Esophagus squamous epithelium (tissue), 5 donors: ENCODE measurements at regions not wholly inside any gene's neighbourhood (a gene's known extent, or its start where the extent isn't known, plus 50 kb on each side); places are given as distances from the start of the nearest gene placed in this dataset.

Source experiments
- DNase-seq: peaks from one replicate; lab custom pipeline; 2025; lab: John Stamatoyannopoulos, UW
- H3K27ac ChIP-seq, 4 donors: fragments of 200-600 bp; sonication (generic); one replicate each; pipeline ENCODE4 v1.5.1; 2016 to 2019; ENCODE audit warnings: mild to moderate bottlenecking in 1 of 4
- H3K27me3 ChIP-seq, 4 donors: fragments of 200-600 bp; sonication (generic); 1 replicate in 3 of 4; 2 replicates in 1 of 4; pipeline versions ENCODE4 v1.5.1 to v1.6.0; 2017 to 2021; ENCODE audit warnings: antibody characterized with exemption in 1 of 4
- H3K36me3 ChIP-seq, 3 donors: fragments of 200-600 bp; sonication (generic); one replicate each; pipeline ENCODE4 v1.5.1; 2016 to 2019
- H3K4me1 ChIP-seq, 3 donors: fragments of 200-600 bp; sonication (generic); one replicate each; pipeline ENCODE4 v1.5.1; 2017 to 2019
- H3K4me3 ChIP-seq, 4 donors: fragments of 200-600 bp; sonication (generic); 1 replicate in 3 of 4; 2 replicates in 1 of 4; pipeline ENCODE4 v1.5.1; 2016 to 2019; ENCODE audit warnings: mild to moderate bottlenecking in 2 of 4, moderate library complexity in 1 of 4
- H3K9me3 ChIP-seq, 3 donors: fragments of 200-600 bp; sonication (generic); one replicate each; pipeline ENCODE4 v1.5.1; 2016 to 2019
- POLR2A ChIP-seq, 4 donors: fragments of 450-650 bp; IDR thresholded peaks; one replicate each; pipeline ENCODE4 v1.6.1; 2017; ENCODE audit warnings: antibody characterized with exemption in 4 of 4, mild to moderate bottlenecking in 4 of 4, moderate library complexity in 3 of 4
- WGBS, 2 donors: methylation state at CpG; one replicate each; pipeline ENCODE4 v1.1.5; 2018; 5-methylcytosine and 5-hydroxymethylcytosine counted together
- intact Hi-C: fragments of 100-400 bp; cut with DNase I; formaldehyde crosslinking; loops from one replicate; pipeline ENCODE4 v1.15.0; 2022
- TF ChIP-seq, protein P1 (sequence below), 6 experiments: fragments of 450-650 bp in 4 of 6; fragments of 200-600 bp in 2 of 6; sonication (generic) in 2 of 6; IDR thresholded peaks; one replicate each; pipeline ENCODE4 v1.5.1; 2016 to 2019; ENCODE audit warnings: antibody characterized with exemption in 6 of 6, mild to moderate bottlenecking in 4 of 6, moderate library complexity in 4 of 6
- donor health status: DM: yes; HTN: yes; CAD: no.

DNA sequence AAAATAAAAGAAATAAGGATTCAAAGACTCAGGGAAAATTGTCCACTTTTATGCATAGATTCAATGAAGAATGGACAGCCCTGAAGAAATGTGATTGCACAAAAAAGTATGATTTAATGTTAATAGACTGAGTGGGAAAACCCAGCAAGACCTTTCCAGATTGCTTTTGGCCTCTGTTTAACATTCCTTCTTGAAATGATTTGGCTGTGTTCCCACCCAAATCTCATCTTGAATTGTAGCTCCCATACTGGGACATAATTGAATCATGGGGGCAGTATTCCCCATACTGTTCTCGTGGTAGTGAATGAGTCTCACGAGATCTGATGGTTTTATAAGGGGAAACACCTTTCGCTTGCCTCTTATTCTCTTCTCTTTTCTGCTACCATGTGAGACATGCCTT is 1316.9 kb upstream of the SEL1L start:
- Histone ChIP-seq H3K4me1 (peaks cover 0 to 7% (median 0%) of the 10 kb centered on the region in 3 donors), H3K27me3 (no peaks in the 10 kb centered on the region), H3K36me3 (no peaks in the 10 kb centered on the region), H3K27ac (no peak overlapping the region), H3K9me3 (no peaks in the 10 kb centered on the region), H3K4me3 (no peak overlapping the region)
- DNase-seq: no peak
- TF ChIP-seq POLR2A (IDR thresholded peaks at IDR 0.05): no peak
- TF ChIP-seq, protein P1, sequence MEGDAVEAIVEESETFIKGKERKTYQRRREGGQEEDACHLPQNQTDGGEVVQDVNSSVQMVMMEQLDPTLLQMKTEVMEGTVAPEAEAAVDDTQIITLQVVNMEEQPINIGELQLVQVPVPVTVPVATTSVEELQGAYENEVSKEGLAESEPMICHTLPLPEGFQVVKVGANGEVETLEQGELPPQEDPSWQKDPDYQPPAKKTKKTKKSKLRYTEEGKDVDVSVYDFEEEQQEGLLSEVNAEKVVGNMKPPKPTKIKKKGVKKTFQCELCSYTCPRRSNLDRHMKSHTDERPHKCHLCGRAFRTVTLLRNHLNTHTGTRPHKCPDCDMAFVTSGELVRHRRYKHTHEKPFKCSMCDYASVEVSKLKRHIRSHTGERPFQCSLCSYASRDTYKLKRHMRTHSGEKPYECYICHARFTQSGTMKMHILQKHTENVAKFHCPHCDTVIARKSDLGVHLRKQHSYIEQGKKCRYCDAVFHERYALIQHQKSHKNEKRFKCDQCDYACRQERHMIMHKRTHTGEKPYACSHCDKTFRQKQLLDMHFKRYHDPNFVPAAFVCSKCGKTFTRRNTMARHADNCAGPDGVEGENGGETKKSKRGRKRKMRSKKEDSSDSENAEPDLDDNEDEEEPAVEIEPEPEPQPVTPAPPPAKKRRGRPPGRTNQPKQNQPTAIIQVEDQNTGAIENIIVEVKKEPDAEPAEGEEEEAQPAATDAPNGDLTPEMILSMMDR (IDR thresholded peaks at IDR 0.05): no peak
- intact Hi-C loops: no loop called here
- WGBS, 2 donors: 68 to 81% methylated on average over 3 of the region's 3 CpGs

GRCh38 chr14:82854131-82854530 is 1320.5 kb upstream of the SEL1L start:
- H3K27me3 ChIP-seq: no peaks in the 10 kb centered on the region
- intact Hi-C loops: no loop called here
- no peak overlapping the region for H3K4me3 ChIP-seq
- no peaks in the 10 kb centered on the region for H3K9me3 ChIP-seq
- peaks cover 0 to 18% (median 0%) of the 10 kb centered on the region in 3 donors for H3K4me1 ChIP-seq
- DNase-seq: no peak
- 77 to 96% methylated on average over 4 of the region's 4 CpGs for WGBS, 2 donors
- no peak overlapping the region for H3K27ac ChIP-seq
- TF ChIP-seq, protein P1 (IDR thresholded peaks at IDR 0.05): no peak
- TF ChIP-seq POLR2A (IDR thresholded peaks at IDR 0.05): no peak
- no peaks in the 10 kb centered on the region for H3K36me3 ChIP-seq

DNA sequence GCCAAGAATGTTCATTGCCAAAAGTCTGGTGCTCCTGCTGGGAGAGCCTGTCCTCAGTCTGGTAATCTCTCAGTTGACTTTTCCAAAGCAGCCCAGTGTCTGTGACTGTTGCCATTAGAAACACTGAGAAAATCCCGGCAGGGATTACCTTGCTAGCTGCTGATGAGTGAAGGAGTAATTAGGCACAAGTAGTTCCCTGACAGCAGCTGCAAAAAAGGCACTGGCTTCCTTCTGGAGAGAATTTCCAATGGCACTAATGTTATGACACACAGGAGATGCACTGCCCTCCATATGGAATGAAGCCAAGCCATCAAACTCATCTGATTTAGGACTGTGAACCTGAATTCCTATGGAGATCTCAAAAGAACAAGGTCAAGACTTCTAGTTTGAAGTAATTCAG is 1321.2 kb upstream of the SEL1L start:
- DNase-seq: no peak
- Histone ChIP-seq H3K4me3 (no peak overlapping the region), H3K4me1 (peaks cover 0 to 18% (median 0%) of the 10 kb centered on the region in 3 donors), H3K9me3 (no peaks in the 10 kb centered on the region), H3K36me3 (no peaks in the 10 kb centered on the region), H3K27ac (no peak overlapping the region), H3K27me3 (no peaks in the 10 kb centered on the region)
- WGBS, 2 donors: 13% methylated on average over 1 of the region's 1 CpG; no CpG with 5 or more reads in 1 of the 2 donors
- TF ChIP-seq, protein P1 (IDR thresholded peaks at IDR 0.05): no peak
- TF ChIP-seq POLR2A (IDR thresholded peaks at IDR 0.05): no peak
- intact Hi-C loops: no loop called here

DNA sequence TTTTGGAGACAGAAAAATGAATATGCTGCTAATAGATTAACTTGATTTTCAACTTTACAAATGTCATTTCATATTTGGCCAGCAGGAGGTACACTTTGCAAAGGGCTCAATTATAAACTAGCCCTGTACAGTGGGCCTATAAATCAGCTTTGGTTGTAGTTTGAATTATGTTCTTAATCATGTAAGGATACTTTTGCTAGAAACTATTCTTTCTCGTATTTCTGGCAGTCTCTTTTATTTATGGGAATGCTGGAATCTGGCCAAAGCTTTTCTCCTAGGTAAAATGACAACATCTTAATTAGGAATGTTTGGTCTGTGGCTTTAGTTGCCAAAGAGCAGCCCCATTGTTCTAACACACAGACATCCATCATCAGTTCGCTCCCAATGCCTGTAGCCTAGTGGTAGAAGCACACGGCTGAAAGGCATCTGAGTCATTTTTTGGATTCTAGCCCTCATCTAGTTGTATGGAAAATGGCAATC is 1322.3 kb upstream of the SEL1L start:
- DNase-seq: no peak
- intact Hi-C loops: no loop called here
- 8 to 12% methylated on average over 3 of the region's 3 CpGs for WGBS, 2 donors

DNA sequence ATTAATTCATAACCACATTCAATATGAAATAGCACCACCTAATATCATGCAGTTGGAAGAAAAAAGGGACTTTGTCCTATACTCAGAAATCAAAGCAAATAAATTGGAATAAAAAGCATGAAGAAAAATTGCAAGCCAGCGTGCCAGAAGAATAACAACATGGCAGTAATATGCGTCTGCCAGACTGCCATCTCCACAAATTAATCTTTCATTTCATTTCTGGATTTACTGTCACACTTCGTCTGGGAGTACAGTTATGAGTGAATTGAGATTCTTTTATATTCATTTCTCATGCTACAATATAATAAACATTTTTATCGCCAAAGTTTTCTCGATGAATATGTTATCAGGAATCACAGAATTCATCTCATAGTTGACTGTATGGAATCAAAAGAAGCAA is 1327.7 kb upstream of the SEL1L start:
- WGBS, 2 donors: 83 to 85% methylated on average over 5 of the region's 5 CpGs
- no peak for DNase-seq
- no peaks in the 10 kb centered on the region for H3K27me3 ChIP-seq

More for the DNA sequence above, 1322.3 kb upstream of the SEL1L start:
- Histone ChIP-seq H3K36me3 (no peaks in the 10 kb centered on the region), H3K27ac (no peak overlapping the region), H3K9me3 (no peaks in the 10 kb centered on the region), H3K4me3 (no peak overlapping the region), H3K4me1 (peaks cover 0 to 18% (median 0%) of the 10 kb centered on the region in 3 donors), H3K27me3 (no peaks in the 10 kb centered on the region)
- TF ChIP-seq, protein P1 (IDR thresholded peaks at IDR 0.05): peak; percentile 17 to 70 (median 54)
- TF ChIP-seq POLR2A (IDR thresholded peaks at IDR 0.05): no peak

More for the DNA sequence above, 1327.7 kb upstream of the SEL1L start:
- H3K27ac ChIP-seq: no peak overlapping the region
- peaks cover 0 to 4% (median 4%) of the 10 kb centered on the region in 3 donors for H3K9me3 ChIP-seq
- H3K36me3 ChIP-seq: no peaks in the 10 kb centered on the region
- peaks cover 0 to 3% (median 0%) of the 10 kb centered on the region in 3 donors for H3K4me1 ChIP-seq
- intact Hi-C loops: no loop called here
- TF ChIP-seq, protein P1 (IDR thresholded peaks at IDR 0.05): no peak
- TF ChIP-seq POLR2A (IDR thresholded peaks at IDR 0.05): no peak
- H3K4me3 ChIP-seq: no peak overlapping the region
